K562 (cell line): ENCODE measurements at regions not wholly inside any gene's neighbourhood (a gene's known extent, or its start where the extent isn't known, plus 50 kb on each side); places are given as distances from the start of the nearest gene placed in this dataset.

Experiments used
- ATAC-seq: fragments of 200-7000 bp; cut with Tn5 transposase; 3 replicates; pipeline ENCODE4 v1.9.1; 2020; ENCODE audit warnings: moderate library complexity
- BruUV-seq: library from RNA; stranded (reverse); fragments of 400-500 nt; replicated peaks from 2 replicates; lab custom pipeline; 2021; lab: Mats Ljungman, UMichigan
- CTCF ChIA-PET: fragments of 300-600 bp; formaldehyde crosslinking; extraction: SDS; loops from one replicate; lab custom pipeline; 2021; ENCODE audit warnings: low intra/inter-chr PET ratio; lab: Yijun Ruan, JAX
- POLR2A ChIA-PET: fragments of 300-600, 350-650 bp; sonication (Branson Sonifier 250); formaldehyde crosslinking; extraction: SDS; loops from one replicate; lab custom pipeline; 2021; ENCODE audit warnings: antibody characterized with exemption, inconsistent platforms; lab: Yijun Ruan, JAX
- DNase-seq, 4 experiments: peaks; one replicate each; pipeline versions ENCODE4 v3.0.0 to v3.0.0-alpha.2; 2011 to 2018; ENCODE audit warnings: low spot score in 3 of 4, mixed read lengths in 3 of 4; ENCODE audit errors: extremely low read depth in 1 of 4
- FAIRE-seq: peaks from 2 replicates; lab custom pipeline; 2011; peaks lifted over from hg19 to GRCh38; lab: Jason Lieb, UNC
- H2AFZ ChIP-seq: 2 replicates; pipeline ENCODE4 v1.6.0; 2011; ENCODE audit warnings: low read depth, low read length, control low read depth, inconsistent platforms
- H3K27ac ChIP-seq: fragments of 200-600 bp; 3 replicates; pipeline ENCODE4 v1.8.0; 2011; ENCODE audit warnings: low read depth, mild to moderate bottlenecking, control low read depth, inconsistent platforms, low read length, moderate library complexity, mixed read lengths; ENCODE audit errors: extremely low read depth
- H3K27me3 ChIP-seq, 2 experiments: fragments of 300-600 bp in 1 of 2; 2 replicates in 1 of 2; 3 replicates in 1 of 2; pipeline versions ENCODE4 v1.6.0 to v1.8.0; 2011; ENCODE audit warnings: inconsistent platforms in 2 of 2, low read length in 2 of 2, mild to moderate bottlenecking in 1 of 2, mixed read lengths in 1 of 2, moderate library complexity in 1 of 2; ENCODE audit not compliant: control insufficient read depth in 2 of 2, insufficient read depth in 2 of 2
- H3K36me3 ChIP-seq: fragments of 300-600 bp; 3 replicates; pipeline ENCODE4 v1.8.0; 2011; ENCODE audit warnings: mild to moderate bottlenecking, low read length, inconsistent platforms; ENCODE audit not compliant: control insufficient read depth, insufficient read depth
- H3K4me1 ChIP-seq, 2 experiments: fragments of 200-600 bp in 1 of 2; replicated peaks in 1 of 2; 2 replicates in 1 of 2; 3 replicates in 1 of 2; pipeline versions ENCODE4 v1.5.1 to v1.8.0; 2011; ENCODE audit warnings: inconsistent platforms in 2 of 2, low read length in 2 of 2, mild to moderate bottlenecking in 1 of 2, mixed read lengths in 1 of 2, moderate library complexity in 1 of 2; ENCODE audit not compliant: control insufficient read depth in 2 of 2, insufficient read depth in 2 of 2
- H3K4me2 ChIP-seq: 2 replicates; pipeline ENCODE4 v1.6.1; 2011; ENCODE audit warnings: low read length, control low read depth, inconsistent platforms, mixed read lengths; ENCODE audit not compliant: insufficient read depth
- H3K4me3 ChIP-seq: fragments of 200-600 bp; sonication (generic), shearing (Covaris generic); 2 replicates; pipeline ENCODE4 v1.5.1; 2016; ENCODE audit warnings: control low read depth, inconsistent platforms
- H3K79me2 ChIP-seq: fragments of 200-600 bp; 3 replicates; pipeline ENCODE4 v1.8.0; 2011; ENCODE audit warnings: low read length, inconsistent platforms; ENCODE audit not compliant: control insufficient read depth, insufficient read depth
- H3K9ac ChIP-seq, 2 experiments: 2 replicates each; pipeline versions ENCODE4 v1.6.0 to v1.6.1; 2011; ENCODE audit warnings: low read depth in 2 of 2, low read length in 2 of 2, control low read depth in 1 of 2, inconsistent platforms in 1 of 2, mild to moderate bottlenecking in 1 of 2, mixed read lengths in 1 of 2; ENCODE audit not compliant: insufficient read depth in 1 of 2
- H3K9me1 ChIP-seq: one replicate; pipeline ENCODE4 v1.6.0; 2011; ENCODE audit warnings: inconsistent platforms, mild to moderate bottlenecking, low read length, moderate library complexity; ENCODE audit not compliant: control insufficient read depth, insufficient read depth
- H3K9me3 ChIP-seq: replicated peaks from 2 replicates; pipeline ENCODE4 v1.5.1; 2011; ENCODE audit warnings: low read depth, low read length, inconsistent platforms; ENCODE audit not compliant: control insufficient read depth, insufficient read depth
- H4K20me1 ChIP-seq: replicated peaks from 2 replicates; pipeline ENCODE4 v1.6.1; 2011; ENCODE audit warnings: low read length, inconsistent platforms, mixed read lengths; ENCODE audit not compliant: control insufficient read depth, insufficient read depth
- HCFC1 ChIP-seq: IDR thresholded peaks from 2 replicates; pipeline ENCODE4 v1.6.1; 2012; ENCODE audit warnings: low read depth, low read length, improper control_type of control experiment
- LEF1 ChIP-seq: fragments of 450-650 bp; IDR thresholded peaks from 2 replicates; pipeline ENCODE4 v1.6.1; 2016; ENCODE audit warnings: mild to moderate bottlenecking
- MAFK ChIP-seq: IDR thresholded peaks from 2 replicates; pipeline ENCODE4 v1.6.1; 2011; ENCODE audit warnings: low read length, improper control_type of control experiment
- MAZ ChIP-seq, 2 experiments: fragments of 450-650 bp in 1 of 2; sonication (generic) in 1 of 2; formaldehyde crosslinking; IDR thresholded peaks in 1 of 2; conservative IDR thresholded peaks in 1 of 2; 2 replicates each; pipeline versions ENCODE4 v1.4.0 to v1.5.0; 2020; ENCODE audit warnings: mild to moderate bottlenecking in 1 of 2, missing genetic modification reagents in 1 of 2
- NR4A1 ChIP-seq, 2 experiments: fragments of 250-450 bp in 1 of 2; fragments of 450-650 bp in 1 of 2; sonication (Bioruptor Pico) in 1 of 2; IDR thresholded peaks; 2 replicates each; pipeline versions ENCODE4 v1.4.0 to v1.6.1; 2016 to 2020; ENCODE audit warnings: mild to moderate bottlenecking in 2 of 2, missing compliant biosample characterization in 1 of 2, missing genetic modification characterization in 1 of 2, moderate library complexity in 1 of 2
- PML ChIP-seq: IDR thresholded peaks from 2 replicates; pipeline ENCODE4 v1.6.1; 2012; ENCODE audit warnings: low read length, inconsistent platforms
- SLC30A9 ChIP-seq: fragments of 250-450 bp; sonication (Bioruptor Pico); IDR thresholded peaks from 2 replicates; pipeline ENCODE4 v1.8.0; 2022; ENCODE audit warnings: mild to moderate bottlenecking, moderate library complexity
- TRIM24 ChIP-seq, 2 experiments: fragments of 450-650 bp; IDR thresholded peaks; 2 replicates each; pipeline ENCODE4 v1.6.1; 2016
- YBX1 ChIP-seq: fragments of 450-650 bp; IDR thresholded peaks from 2 replicates; pipeline ENCODE4 v1.7.1; 2016; ENCODE audit warnings: mild to moderate bottlenecking
- ZC3H8 ChIP-seq: fragments of 450-650 bp; IDR thresholded peaks from 2 replicates; pipeline ENCODE4 v1.6.1; 2017
- ZNF140 ChIP-seq: fragments of 250-450 bp; sonication (Bioruptor Pico); IDR thresholded peaks from 2 replicates; pipeline ENCODE4 v1.8.0; 2021; ENCODE audit warnings: moderate library complexity, mild to moderate bottlenecking, inconsistent platforms
- WGBS: fragments of 100-300 bp; shearing (Covaris generic); methylation state at CpG from one replicate; pipeline ENCODE4 v1.1.6; 2016; ENCODE audit warnings: low coverage, mixed read lengths; ENCODE audit not compliant: insufficient coverage; ENCODE audit errors: missing lambda C conversion rate; 5-methylcytosine and 5-hydroxymethylcytosine counted together
- in situ Hi-C: fragments of 300-500 bp; cut with MboI; formaldehyde crosslinking; loops from 4 replicates; pipeline ENCODE4 v1.15.0; 2018; ENCODE audit warnings: inconsistent platforms, mixed read lengths
- intact Hi-C: fragments of 100-400 bp; cut with micrococcal nuclease; formaldehyde crosslinking; loops from 2 replicates; pipeline ENCODE4 v1.14.2; 2022
- TF ChIP-seq, protein P1 (sequence below): sonication (generic); formaldehyde crosslinking; IDR thresholded peaks from 2 replicates; pipeline ENCODE4 v1.8.1; 2023; ENCODE audit warnings: mild to moderate bottlenecking, missing genetic modification reagents
- TF ChIP-seq, protein P2 (sequence below): sonication (generic); formaldehyde crosslinking; IDR thresholded peaks from 2 replicates; pipeline ENCODE4 v1.5.0; 2020; ENCODE audit warnings: missing genetic modification reagents
- TF ChIP-seq, protein P3 (sequence below): fragments of 250-450 bp; sonication (Bioruptor Pico); IDR thresholded peaks from 2 replicates; pipeline ENCODE4 v1.9.0; 2021; ENCODE audit warnings: mild to moderate bottlenecking
- TF ChIP-seq, protein P4 (sequence below): fragments of 450-650 bp; IDR thresholded peaks from 2 replicates; pipeline ENCODE4 v1.6.1; 2016; ENCODE audit warnings: mild to moderate bottlenecking

DNA sequence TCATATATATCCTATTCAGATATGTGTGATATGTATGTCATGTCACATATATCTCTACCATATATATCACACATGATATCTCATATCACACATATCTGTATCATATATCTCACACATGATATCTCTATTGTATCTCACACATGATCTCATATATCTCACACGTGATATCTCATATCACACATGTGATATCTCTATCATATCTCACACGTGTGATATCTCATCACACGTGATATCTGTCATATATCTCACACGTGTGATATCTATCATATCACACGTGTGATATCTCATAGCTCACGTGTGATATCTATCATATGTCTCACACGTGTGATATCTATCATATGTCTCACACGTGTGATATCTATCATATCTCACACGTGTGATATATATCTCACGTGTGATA, 240.7 kb downstream of the MAP2K4 start:
- WGBS = 2% methylated on average over 8 of the region's 10 CpGs
- no peak for FAIRE-seq
- in situ Hi-C loops = no loop called here

More for the DNA sequence above, 240.7 kb downstream of the MAP2K4 start:
- H3K27ac ChIP-seq = no peak overlapping the region
- no peaks in the 10 kb centered on the region for H3K9me1 ChIP-seq
- DNase-seq (no peak), ATAC-seq (no peak)
- no peaks in the 10 kb centered on the region for H3K36me3 ChIP-seq
- BruUV-seq = no TSS peak
- no peak overlapping the region for H3K9ac ChIP-seq
- H3K27me3 ChIP-seq = no peaks in the 10 kb centered on the region
- ChIA-PET CTCF (no interaction called here), POLR2A (interaction anchor here (0.6 kb wide), 1 partner anchor 435 kb away, joined by 3 read pairs; no protein-coding TSS in a partner anchor)
- H3K4me1 ChIP-seq = no peaks in the 10 kb centered on the region
- H2AFZ ChIP-seq = no peak overlapping the region
- H3K79me2 ChIP-seq = no peaks in the 10 kb centered on the region
- no peaks in the 10 kb centered on the region; the same call in 1 of the 2 replicates for H3K9me3 ChIP-seq
- H3K4me3 ChIP-seq = no peak overlapping the region
- no peak overlapping the region for H3K4me2 ChIP-seq
- intact Hi-C loops = no loop called here
- H4K20me1 ChIP-seq = no peaks in the 10 kb centered on the region
- TF ChIP-seq YBX1 (no peak), MAFK (no peak), TRIM24 (IDR thresholded peaks at IDR 0.05) (no peak), HCFC1 (no peak), ZC3H8 (no peak), MAZ (CRISPR knock-in tag; conservative IDR thresholded peaks at IDR 0.05 in 1 of 2, IDR thresholded peaks at IDR 0.05 in 1 of 2) (no peak), SLC30A9 (CRISPR knock-in tag) (no peak), PML (no peak), ZNF140 (no peak), LEF1 (no peak), NR4A1 (CRISPR knock-in tag; IDR thresholded peaks at IDR 0.05) (no peak), NR4A1 (tag; IDR thresholded peaks at IDR 0.05) (no peak)
- TF ChIP-seq, protein P1, sequence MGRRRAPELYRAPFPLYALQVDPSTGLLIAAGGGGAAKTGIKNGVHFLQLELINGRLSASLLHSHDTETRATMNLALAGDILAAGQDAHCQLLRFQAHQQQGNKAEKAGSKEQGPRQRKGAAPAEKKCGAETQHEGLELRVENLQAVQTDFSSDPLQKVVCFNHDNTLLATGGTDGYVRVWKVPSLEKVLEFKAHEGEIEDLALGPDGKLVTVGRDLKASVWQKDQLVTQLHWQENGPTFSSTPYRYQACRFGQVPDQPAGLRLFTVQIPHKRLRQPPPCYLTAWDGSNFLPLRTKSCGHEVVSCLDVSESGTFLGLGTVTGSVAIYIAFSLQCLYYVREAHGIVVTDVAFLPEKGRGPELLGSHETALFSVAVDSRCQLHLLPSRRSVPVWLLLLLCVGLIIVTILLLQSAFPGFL (CRISPR knock-in tag) = no peak
- TF ChIP-seq, protein P2, sequence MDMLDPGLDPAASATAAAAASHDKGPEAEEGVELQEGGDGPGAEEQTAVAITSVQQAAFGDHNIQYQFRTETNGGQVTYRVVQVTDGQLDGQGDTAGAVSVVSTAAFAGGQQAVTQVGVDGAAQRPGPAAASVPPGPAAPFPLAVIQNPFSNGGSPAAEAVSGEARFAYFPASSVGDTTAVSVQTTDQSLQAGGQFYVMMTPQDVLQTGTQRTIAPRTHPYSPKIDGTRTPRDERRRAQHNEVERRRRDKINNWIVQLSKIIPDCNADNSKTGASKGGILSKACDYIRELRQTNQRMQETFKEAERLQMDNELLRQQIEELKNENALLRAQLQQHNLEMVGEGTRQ (CRISPR knock-in tag) = no peak
- TF ChIP-seq, protein P3, sequence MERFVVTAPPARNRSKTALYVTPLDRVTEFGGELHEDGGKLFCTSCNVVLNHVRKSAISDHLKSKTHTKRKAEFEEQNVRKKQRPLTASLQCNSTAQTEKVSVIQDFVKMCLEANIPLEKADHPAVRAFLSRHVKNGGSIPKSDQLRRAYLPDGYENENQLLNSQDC = no peak
- TF ChIP-seq, protein P4, sequence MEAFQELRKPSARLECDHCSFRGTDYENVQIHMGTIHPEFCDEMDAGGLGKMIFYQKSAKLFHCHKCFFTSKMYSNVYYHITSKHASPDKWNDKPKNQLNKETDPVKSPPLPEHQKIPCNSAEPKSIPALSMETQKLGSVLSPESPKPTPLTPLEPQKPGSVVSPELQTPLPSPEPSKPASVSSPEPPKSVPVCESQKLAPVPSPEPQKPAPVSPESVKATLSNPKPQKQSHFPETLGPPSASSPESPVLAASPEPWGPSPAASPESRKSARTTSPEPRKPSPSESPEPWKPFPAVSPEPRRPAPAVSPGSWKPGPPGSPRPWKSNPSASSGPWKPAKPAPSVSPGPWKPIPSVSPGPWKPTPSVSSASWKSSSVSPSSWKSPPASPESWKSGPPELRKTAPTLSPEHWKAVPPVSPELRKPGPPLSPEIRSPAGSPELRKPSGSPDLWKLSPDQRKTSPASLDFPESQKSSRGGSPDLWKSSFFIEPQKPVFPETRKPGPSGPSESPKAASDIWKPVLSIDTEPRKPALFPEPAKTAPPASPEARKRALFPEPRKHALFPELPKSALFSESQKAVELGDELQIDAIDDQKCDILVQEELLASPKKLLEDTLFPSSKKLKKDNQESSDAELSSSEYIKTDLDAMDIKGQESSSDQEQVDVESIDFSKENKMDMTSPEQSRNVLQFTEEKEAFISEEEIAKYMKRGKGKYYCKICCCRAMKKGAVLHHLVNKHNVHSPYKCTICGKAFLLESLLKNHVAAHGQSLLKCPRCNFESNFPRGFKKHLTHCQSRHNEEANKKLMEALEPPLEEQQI = no peak
